ENCODE measurements at regions not wholly inside any gene's neighbourhood (a gene's known extent, or its start where the extent isn't known, plus 50 kb on each side); places are given as distances from the start of the nearest gene placed in this dataset.

DNA sequence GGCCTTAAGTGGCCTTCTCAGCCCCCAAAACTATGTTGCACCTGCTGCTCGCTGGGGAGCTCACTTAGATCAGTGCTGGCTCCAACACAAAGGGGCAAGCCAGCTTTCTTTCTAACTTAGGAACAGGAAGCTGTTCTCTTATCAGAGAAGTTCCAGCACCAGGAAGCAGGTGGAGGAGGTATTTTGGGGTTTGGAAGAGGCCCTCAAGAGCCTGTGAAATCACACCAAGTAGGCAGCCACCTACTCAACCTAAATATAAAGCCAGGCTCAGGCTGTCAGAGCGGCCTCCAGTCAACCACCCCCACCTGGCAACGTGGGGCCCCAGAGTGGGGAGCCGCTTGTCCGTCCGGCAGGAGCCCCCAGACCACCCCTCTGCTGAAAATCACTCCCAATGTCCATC lies 152.8 kb downstream of the OLFM1 start (continued):
- TF ChIP-seq, protein P1, sequence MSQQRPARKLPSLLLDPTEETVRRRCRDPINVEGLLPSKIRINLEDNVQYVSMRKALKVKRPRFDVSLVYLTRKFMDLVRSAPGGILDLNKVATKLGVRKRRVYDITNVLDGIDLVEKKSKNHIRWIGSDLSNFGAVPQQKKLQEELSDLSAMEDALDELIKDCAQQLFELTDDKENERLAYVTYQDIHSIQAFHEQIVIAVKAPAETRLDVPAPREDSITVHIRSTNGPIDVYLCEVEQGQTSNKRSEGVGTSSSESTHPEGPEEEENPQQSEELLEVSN (IDR thresholded peaks at IDR 0.05; ENCODE audit: borderline replicate concordance, low read depth), result no peak
- TF ChIP-seq POLR2AphosphoS2 (conservative IDR thresholded peaks at IDR 0.05; ENCODE audit: low read length) (no peak), NPAS2 (CRISPR knock-in tag; IDR thresholded peaks at IDR 0.05; ENCODE audit: borderline replicate concordance) (no peak)
- TF ChIP-seq, protein P2, sequence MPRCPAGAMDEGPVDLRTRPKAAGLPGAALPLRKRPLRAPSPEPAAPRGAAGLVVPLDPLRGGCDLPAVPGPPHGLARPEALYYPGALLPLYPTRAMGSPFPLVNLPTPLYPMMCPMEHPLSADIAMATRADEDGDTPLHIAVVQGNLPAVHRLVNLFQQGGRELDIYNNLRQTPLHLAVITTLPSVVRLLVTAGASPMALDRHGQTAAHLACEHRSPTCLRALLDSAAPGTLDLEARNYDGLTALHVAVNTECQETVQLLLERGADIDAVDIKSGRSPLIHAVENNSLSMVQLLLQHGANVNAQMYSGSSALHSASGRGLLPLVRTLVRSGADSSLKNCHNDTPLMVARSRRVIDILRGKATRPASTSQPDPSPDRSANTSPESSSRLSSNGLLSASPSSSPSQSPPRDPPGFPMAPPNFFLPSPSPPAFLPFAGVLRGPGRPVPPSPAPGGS (IDR thresholded peaks at IDR 0.05), result no peak

DNA sequence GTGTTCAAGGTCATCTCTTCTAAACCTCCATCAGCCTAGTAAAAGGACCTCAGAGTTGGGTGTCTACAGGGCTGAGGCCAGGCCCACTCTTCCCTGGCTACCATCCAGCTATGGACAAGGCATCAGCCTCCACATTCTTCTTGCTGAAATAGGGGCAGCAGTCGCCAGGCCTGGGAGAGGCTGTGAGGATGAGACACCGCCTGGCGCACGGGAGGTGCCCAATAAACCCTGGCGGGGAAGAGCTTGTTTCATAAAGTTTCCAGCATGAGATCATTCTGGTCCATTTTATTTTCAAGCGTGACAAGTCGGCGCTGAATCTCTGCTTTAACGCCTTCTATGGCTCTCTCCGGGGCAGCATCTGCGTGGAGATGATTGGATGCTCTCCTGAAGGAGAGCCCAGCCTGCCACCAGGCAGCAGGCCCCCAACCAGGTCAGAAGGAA lies 153.4 kb downstream of the OLFM1 start:
- 80% methylated on average over 11 of the region's 11 CpGs for WGBS (ENCODE audit: missing lambda C conversion rate)
- ATAC-seq (no peak), DNase-seq (ENCODE audit: low read depth in 1 of 2, low spot score in 1 of 2) (no peak), FAIRE-seq (no peak)
- no peaks in the 10 kb centered on the region for H3K4me1 ChIP-seq
- H3K9me3 ChIP-seq, result no peaks in the 10 kb centered on the region
- TF ChIP-seq TFCP2L1 (CRISPR knock-in tag; IDR thresholded peaks at IDR 0.05) (no peak), CEBPB (IDR thresholded peaks at IDR 0.05) (no peak), KDM1A (IDR thresholded peaks at IDR 0.05; ENCODE audit: low read depth) (no peak), HEYL (CRISPR knock-in tag; IDR thresholded peaks at IDR 0.05) (no peak)
- H3K4me2 ChIP-seq, result no peak overlapping the region
- no peak overlapping the region for H3K4me3 ChIP-seq
- POLR2A ChIA-PET, result no interaction called here
- no peak overlapping the region for H3K27ac ChIP-seq
- CTCF ChIA-PET, result interaction anchor here (1.0 to 1.1 kb wide), 2 partner anchors 31 to 172 kb away, joined by 3 read pairs; no protein-coding TSS in a partner anchor

DNA sequence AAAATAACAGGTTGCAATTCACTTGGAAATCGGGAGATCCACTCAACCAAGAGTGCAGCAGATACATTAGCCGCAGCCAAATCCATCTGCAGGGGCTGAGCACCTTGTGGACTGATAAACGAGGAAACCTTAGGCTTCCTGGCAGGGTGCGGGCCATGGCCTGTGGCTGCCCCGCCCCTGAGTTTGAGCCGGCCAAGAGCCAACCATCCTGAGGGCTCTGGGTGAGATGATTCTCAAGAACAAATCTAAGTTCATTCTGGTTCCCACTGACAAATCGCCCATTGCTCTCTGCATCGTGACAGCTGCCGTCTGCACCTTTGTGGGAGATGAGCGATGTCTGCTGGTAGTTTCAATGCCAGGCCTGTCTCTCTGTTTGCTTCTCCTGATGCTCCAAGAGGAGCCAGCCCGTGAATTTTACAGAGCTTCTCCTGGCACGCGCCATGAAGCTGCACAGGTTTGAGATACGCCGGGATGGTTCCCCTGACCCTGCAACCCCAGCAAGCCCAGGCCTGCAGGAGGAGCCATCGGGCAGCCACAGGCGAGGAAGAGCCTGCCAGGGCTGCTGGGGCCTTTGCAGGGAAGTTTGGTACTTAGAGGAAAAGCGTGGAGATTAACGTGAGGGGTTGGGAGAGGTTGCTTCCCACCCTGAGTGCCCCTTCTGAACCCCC lies 154.0 kb downstream of the OLFM1 start:
- ATAC-seq, result peak; percentile 58 to 75; a peak in 3 of 6 replicates

DNA sequence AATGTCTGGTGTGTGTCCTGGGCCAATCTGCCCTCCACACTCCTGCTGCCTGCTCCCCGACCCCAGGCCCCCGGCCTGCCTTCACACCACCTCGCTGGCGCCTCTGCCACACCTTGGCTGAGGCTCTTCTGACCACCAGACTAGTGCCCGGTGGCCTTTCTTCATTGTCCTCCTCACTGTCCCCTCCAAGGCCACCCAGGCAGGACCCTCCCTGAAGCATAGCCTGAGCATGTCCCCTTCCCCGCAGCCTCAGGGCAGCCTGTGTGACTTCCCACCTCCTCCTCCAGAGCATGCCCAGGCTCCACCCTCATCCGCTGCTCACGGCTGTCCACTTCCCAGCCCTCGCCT lies 154.6 kb downstream of the OLFM1 start:
- no peak overlapping the region for H3K4me3 ChIP-seq
- H3K9me3 ChIP-seq, result no peaks in the 10 kb centered on the region
- ATAC-seq, result peak in 1 of 2 experiments; percentile 29; a peak in 3 of 6 replicates
- DNase-seq (ENCODE audit: low read depth in 1 of 2, low spot score in 1 of 2), result no peak
- TF ChIP-seq, protein P3, sequence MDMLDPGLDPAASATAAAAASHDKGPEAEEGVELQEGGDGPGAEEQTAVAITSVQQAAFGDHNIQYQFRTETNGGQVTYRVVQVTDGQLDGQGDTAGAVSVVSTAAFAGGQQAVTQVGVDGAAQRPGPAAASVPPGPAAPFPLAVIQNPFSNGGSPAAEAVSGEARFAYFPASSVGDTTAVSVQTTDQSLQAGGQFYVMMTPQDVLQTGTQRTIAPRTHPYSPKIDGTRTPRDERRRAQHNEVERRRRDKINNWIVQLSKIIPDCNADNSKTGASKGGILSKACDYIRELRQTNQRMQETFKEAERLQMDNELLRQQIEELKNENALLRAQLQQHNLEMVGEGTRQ (IDR thresholded peaks at IDR 0.05), result no peak
- TF ChIP-seq FOSB (CRISPR knock-in tag; IDR thresholded peaks at IDR 0.05) (no peak), KDM5A (IDR thresholded peaks at IDR 0.05) (no peak), SMC3 (IDR thresholded peaks at IDR 0.05) (no peak), MYC (IDR thresholded peaks at IDR 0.05; ENCODE audit: borderline replicate concordance, low read length) (no peak)
- TF ChIP-seq, protein P1 (IDR thresholded peaks at IDR 0.05; ENCODE audit: borderline replicate concordance, low read depth), result no peak
- TF ChIP-seq, protein P4, sequence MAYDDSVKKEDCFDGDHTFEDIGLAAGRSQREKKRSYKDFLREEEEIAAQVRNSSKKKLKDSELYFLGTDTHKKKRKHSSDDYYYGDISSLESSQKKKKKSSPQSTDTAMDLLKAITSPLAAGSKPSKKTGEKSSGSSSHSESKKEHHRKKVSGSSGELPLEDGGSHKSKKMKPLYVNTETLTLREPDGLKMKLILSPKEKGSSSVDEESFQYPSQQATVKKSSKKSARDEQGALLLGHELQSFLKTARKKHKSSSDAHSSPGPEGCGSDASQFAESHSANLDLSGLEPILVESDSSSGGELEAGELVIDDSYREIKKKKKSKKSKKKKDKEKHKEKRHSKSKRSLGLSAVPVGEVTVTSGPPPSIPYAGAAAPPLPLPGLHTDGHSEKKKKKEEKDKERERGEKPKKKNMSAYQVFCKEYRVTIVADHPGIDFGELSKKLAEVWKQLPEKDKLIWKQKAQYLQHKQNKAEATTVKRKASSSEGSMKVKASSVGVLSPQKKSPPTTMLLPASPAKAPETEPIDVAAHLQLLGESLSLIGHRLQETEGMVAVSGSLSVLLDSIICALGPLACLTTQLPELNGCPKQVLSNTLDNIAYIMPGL (CRISPR knock-in tag; IDR thresholded peaks at IDR 0.05; ENCODE audit: borderline replicate concordance), result no peak
- CTCF ChIA-PET, result no interaction called here
- FAIRE-seq, result no peak
- no peaks in the 10 kb centered on the region for H3K4me1 ChIP-seq
- 67% methylated on average over 9 of the region's 9 CpGs for WGBS (ENCODE audit: missing lambda C conversion rate)
- H3K4me2 ChIP-seq, result no peak overlapping the region
- POLR2A ChIA-PET, result no interaction called here
- no peak overlapping the region for H3K27ac ChIP-seq

More for the DNA sequence above, 154.0 kb downstream of the OLFM1 start:
- FAIRE-seq (no peak), DNase-seq (ENCODE audit: low read depth in 1 of 2, low spot score in 1 of 2) (no peak)
- H3K4me2 ChIP-seq, result no peak overlapping the region
- no peak overlapping the region for H3K27ac ChIP-seq
- H3K9me3 ChIP-seq, result no peaks in the 10 kb centered on the region
- POLR2A ChIA-PET, result no interaction called here
- CTCF ChIA-PET, result no interaction called here
- no peaks in the 10 kb centered on the region for H3K4me1 ChIP-seq
- WGBS (ENCODE audit: missing lambda C conversion rate), result 48% methylated on average over 13 of the region's 19 CpGs
- H3K4me3 ChIP-seq, result no peak overlapping the region
- TF ChIP-seq, protein P3 (IDR thresholded peaks at IDR 0.05), result no peak
- no peak for TF ChIP-seq TP53 (CRISPR knock-in tag; IDR thresholded peaks at IDR 0.05)
- TF ChIP-seq HOXB13 (CRISPR knock-in tag; IDR thresholded peaks at IDR 0.05; ENCODE audit: low read depth), result no peak
- TF ChIP-seq SMC3 (IDR thresholded peaks at IDR 0.05), result no peak
- peak in 1 of 2 experiments; percentile 37; a peak in 2 of 5 replicates for TF ChIP-seq RAD21 (conservative IDR thresholded peaks at IDR 0.05 in 1 of 2, IDR thresholded peaks at IDR 0.05 in 1 of 2)

Measured in A549 (cell line).